Left cardiac atrium (tissue), 4 donors: ENCODE measurements at regions not wholly inside any gene's neighbourhood (a gene's known extent, or its start where the extent isn't known, plus 50 kb on each side); places are given as distances from the start of the nearest gene placed in this dataset.

Source experiments
- ATAC-seq, 2 donors: fragments of 200-7000 bp; cut with Tn5 transposase; one replicate each; pipeline ENCODE4 v1.9.1; 2020; ENCODE audit warnings: mild to moderate bottlenecking in 2 of 2, moderate library complexity in 2 of 2
- DNase-seq: peaks from one replicate; pipeline ENCODE4 v3.0.0-alpha.2; 2020
- intact Hi-C, 2 donors: fragments of 100-400 bp; cut with DNase I; formaldehyde crosslinking; loops; one replicate each; pipeline versions ENCODE4 v1.14.1 to v1.15.1; 2022 to 2023
- donor health status: DM: no; HTN: yes; CAD: no.
- donor health status: DM: no; HTN: yes; CAD: no; lungs with severe emphysema.
- donor health status: DM: yes; HTN: yes; CAD: no.
- donor health status: Dilated cardiomyopathy.

DNA sequence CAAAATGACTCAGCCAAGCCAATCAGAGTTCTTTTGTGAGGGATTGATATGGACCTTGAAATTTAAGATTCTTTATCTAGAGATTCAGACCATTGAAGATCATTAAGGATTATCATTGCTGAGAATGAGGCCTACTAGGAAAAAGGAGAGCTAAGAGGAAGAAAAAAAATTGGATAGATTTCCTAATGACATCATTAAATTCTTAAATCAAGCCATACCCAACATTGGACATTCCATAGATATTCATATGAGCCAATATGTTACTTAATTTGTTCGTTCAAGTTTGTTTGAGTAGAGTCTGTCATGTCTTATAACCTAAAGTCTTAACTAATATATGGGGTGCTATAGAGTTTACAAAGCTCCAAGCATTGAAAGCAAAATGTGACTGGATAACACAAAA is 727.9 kb upstream of the SEMA6A start:
- intact Hi-C loops = no loop called here
- DNase-seq = no peak
- ATAC-seq = no peak

GRCh38 chr5:117299936-117300328 is 725.3 kb upstream of the SEMA6A start:
- no peak for ATAC-seq
- DNase-seq = no peak
- intact Hi-C loops = no loop called here

DNA sequence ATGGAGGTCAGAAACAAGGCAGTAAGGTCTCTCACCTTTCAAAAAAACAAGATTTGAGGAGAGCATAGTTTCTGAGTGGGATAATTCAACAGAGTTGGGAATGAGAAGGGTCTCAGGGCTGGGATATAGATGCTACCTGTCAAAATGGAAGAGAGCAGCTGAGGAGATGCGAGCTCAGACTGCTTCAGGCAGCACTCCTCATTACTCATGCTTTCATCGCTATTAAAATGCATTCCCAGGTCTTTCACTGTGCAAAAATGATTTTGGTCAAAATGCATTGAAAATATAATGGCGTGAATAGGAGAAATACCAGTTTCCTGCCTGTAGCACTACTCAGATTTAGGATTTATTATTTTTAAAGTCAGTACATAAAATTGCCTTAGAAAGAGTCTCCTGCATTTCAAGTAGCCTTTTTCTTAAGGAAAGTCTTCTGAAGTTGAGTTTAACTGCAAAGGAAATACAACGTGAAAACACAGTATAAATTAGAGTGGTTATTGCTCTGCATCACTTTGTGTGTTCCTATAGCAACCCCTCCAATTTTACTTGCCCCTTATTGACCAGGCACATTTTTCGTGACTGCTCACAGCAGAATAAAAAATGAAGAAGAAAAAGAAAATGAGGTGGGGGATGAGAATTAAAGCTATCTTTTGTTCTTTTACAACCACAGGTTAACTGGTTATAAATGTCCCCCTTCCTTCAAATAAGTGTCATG is 724.8 kb upstream of the SEMA6A start:
- DNase-seq = no peak
- no peak for ATAC-seq
- intact Hi-C loops = no loop called here

- no peak for ATAC-seq
Observed at GRCh38 chr5:117296872-117297271, 722.2 kb upstream of the SEMA6A start.

GRCh38 chr5:117295941-117296340 is 721.3 kb upstream of the SEMA6A start:
- ATAC-seq = no peak
- intact Hi-C loops = no loop called here
- DNase-seq = no peak

More at GRCh38 chr5:117296872-117297271, 722.2 kb upstream of the SEMA6A start:
- intact Hi-C loops = no loop called here
- no peak for DNase-seq

DNA sequence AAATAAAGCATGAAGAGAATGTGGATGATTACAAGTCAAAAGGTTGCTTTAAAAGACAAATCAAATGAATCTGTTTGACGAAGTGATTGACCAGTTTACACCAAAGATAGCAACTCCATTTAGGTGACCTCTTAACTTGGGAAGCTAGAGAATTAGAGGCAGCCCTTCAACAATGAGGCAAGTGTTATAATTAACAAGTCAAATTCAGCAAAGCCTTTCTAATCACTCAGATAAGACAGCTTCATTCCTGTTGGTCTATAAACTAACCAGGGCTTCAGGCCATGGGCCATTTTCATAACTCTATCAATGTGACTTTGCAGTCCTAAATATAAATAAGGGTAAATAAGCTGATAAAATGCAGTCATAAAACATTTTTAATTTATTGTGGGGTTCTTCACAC is 712.2 kb upstream of the SEMA6A start:
- intact Hi-C loops = no loop called here
- ATAC-seq (peak in 1 of 2 donors; percentile 30), DNase-seq (no peak)

- ATAC-seq = no peak
- DNase-seq = no peak
- intact Hi-C loops = no loop called here
Observed at GRCh38 chr5:117271656-117272055, 697.0 kb upstream of the SEMA6A start.

- intact Hi-C loops = no loop called here
- DNase-seq = no peak
- no peak for ATAC-seq
Observed at GRCh38 chr5:117266280-117266679, 691.7 kb upstream of the SEMA6A start.

DNA sequence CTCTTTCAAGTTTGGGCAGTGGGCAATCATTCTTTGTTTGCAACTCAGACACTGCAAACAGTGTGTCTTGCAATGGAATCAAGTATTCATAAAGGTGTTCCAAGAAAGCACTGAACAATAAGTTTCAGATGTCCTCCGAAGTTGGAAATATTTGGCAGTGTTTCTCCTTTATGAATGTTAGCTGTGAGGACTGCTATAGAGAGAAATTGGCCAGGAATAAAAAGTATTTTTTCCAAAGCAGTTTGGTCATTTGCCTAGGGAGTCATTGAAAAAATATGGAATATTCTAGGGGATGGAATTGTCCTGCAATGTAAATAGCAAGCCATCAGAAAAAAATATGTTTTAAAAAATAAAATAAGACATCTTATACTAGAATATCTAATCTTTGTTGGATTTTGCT is 688.6 kb upstream of the SEMA6A start:
- intact Hi-C loops = no loop called here
- DNase-seq = no peak
- ATAC-seq = no peak

GRCh38 chr5:117262572-117263131 is 688.0 kb upstream of the SEMA6A start:
- ATAC-seq (no peak), DNase-seq (no peak)
- intact Hi-C loops = no loop called here

DNA sequence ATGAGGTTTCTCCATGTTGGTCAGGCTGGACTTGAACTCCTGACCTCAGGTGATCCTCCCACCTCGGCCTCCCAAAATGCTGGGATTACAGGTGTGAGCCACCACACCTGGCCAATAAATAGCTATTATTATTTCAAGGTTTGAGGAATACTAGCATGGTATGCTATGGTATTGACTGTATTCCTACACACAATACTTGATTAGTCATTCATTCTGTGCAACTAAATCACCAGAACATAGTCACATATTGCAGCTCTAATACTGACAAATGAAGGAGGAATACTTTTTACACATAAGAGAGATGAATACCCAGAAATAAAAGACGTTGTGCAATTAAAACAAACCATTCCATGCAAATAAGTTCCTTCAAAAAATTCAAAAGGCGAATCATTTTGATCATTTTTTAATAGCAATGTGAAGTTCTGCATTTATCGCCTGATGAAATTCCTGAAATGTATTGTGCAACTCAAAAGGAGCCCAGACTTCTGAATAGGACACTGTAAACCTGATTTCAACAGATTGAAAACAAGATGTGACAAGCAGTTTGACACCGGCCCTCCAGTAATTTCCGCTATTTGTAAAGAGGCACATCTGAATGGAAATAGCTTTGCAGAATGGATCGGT is 687.4 kb upstream of the SEMA6A start:
- ATAC-seq (no peak), DNase-seq (no peak)
- intact Hi-C loops = no loop called here

- DNase-seq (no peak), ATAC-seq (no peak)
- intact Hi-C loops = no loop called here
Observed at GRCh38 chr5:117255211-117256027, 680.8 kb upstream of the SEMA6A start.

- intact Hi-C loops = no loop called here
- DNase-seq = no peak
- no peak for ATAC-seq
Observed at GRCh38 chr5:117252566-117252965, 677.9 kb upstream of the SEMA6A start.

- ATAC-seq (no peak), DNase-seq (no peak)
- intact Hi-C loops = no loop called here
Observed at GRCh38 chr5:117249086-117249815, 674.6 kb upstream of the SEMA6A start.

DNA sequence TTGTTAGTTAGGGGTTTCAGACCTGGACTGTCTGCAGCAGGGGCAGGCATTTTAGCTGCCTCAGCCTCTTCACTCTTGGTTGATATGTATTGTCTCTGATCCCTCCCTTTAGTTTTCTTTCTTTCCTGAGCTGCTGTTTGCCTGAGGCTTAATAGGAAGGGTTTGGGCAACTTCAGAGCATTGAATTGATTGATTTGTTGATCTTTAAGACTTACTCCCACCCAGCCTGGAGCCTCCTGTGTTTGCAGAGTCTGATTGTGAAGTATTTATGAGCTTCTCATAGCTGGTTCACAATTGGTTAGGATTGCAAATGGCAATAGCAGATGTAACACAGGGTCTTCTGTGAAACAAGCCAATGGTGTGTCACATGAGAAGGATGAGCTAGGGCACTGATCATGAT is 671.8 kb upstream of the SEMA6A start:
- intact Hi-C loops = no loop called here
- DNase-seq = no peak
- no peak for ATAC-seq

DNA sequence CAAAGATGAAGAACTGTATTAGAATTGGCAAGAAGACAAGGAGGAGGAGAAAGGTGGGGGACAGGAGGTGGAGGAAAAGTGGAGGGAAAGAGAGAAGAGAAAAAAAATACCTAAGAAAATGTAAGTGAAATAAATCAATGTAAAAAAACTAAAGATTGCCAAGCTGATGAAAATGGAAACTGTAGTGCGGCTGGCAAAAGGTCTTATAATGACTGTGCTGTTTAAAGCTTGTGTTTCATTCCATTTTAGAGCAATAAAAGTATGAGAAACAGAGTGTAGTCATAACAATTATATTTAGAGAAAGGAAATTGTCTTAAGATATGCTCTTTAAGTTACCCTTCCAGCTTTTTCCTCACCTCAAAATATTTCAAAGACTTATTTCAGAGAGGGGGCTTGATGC is 670.5 kb upstream of the SEMA6A start:
- DNase-seq = no peak
- ATAC-seq = no peak
- intact Hi-C loops = no loop called here

- no peak for DNase-seq
- intact Hi-C loops = no loop called here
- ATAC-seq = no peak
Observed at GRCh38 chr5:117242028-117242427, 667.4 kb upstream of the SEMA6A start.

DNA sequence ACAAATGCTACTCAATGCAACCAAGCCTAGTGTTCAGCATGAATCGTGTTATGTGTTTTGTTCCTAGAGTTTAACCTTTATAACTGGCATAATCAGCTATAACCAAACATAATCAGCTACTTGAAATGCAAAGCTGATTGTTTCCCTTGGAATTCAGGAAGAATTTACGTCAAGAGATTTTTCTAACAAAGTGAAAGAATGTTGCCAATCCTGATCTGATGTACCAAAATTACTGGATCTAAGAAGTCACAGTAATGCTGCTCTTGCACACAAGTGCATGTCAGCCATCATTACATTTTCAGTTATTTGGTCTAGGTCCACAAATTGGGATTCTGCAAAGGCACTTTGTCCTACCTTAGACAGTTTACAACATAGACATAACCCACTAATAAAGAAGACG is 662.3 kb upstream of the SEMA6A start:
- intact Hi-C loops = no loop called here
- DNase-seq (no peak), ATAC-seq (no peak)

GRCh38 chr5:117235786-117236185 is 661.2 kb upstream of the SEMA6A start:
- no peak for DNase-seq
- ATAC-seq = peak in 1 of 2 donors; percentile 8
- intact Hi-C loops = no loop called here

DNA sequence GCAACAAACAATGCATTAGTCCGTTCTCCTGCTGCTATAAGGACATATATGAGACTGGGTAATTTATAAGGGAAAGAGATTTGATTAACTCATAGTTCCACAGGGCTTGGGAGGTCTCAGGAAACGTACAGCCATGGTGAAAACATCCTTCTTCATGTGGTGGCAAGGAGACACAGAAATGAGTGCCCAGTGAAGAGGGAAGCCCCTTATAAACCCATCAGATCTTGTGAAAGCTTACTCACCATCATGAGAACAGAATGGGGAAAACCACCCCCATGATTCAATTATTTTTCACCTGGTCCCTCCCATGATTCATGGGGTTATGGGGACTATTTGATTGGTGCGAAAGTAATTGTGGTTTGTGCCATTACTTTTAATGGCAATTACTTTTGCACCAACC is 655.8 kb upstream of the SEMA6A start:
- DNase-seq (no peak), ATAC-seq (no peak)
- intact Hi-C loops = no loop called here
